Rectal smooth muscle tissue (tissue), 1 donor: ENCODE measurements at regions not wholly inside any gene's neighbourhood (a gene's known extent, or its start where the extent isn't known, plus 50 kb on each side); places are given as distances from the start of the nearest gene placed in this dataset.
A peak's percentile ranks its signal among the peaks of the same experiment; 100 is the strongest.

Source experiments
- H3K27ac ChIP-seq: one replicate; pipeline ENCODE4 v1.7.0; 2013; ENCODE audit warnings: low read depth, low read length, inconsistent platforms
- H3K27me3 ChIP-seq: one replicate; pipeline ENCODE4 v1.7.0; 2013; ENCODE audit warnings: low read length; ENCODE audit not compliant: control insufficient read depth, insufficient read depth
- H3K36me3 ChIP-seq: one replicate; pipeline ENCODE4 v1.7.0; 2013; ENCODE audit warnings: low read length; ENCODE audit not compliant: control insufficient read depth, insufficient read depth
- H3K4me1 ChIP-seq: one replicate; pipeline ENCODE4 v1.7.0; 2013; ENCODE audit warnings: low read length; ENCODE audit not compliant: control insufficient read depth, insufficient read depth
- H3K4me3 ChIP-seq: one replicate; pipeline ENCODE4 v1.7.0; 2013; ENCODE audit warnings: low read length
- H3K9ac ChIP-seq: one replicate; pipeline ENCODE4 v1.7.0; 2013; ENCODE audit warnings: low read length

GRCh38 chr7:15854841-15855524, 168.5 kb upstream of the MEOX2 start:
- H3K36me3 ChIP-seq: no peaks in the 10 kb centered on the region
- no peaks in the 10 kb centered on the region for H3K4me1 ChIP-seq
- H3K4me3 ChIP-seq: no peak overlapping the region
- H3K9ac ChIP-seq: no peak overlapping the region
- no peaks in the 10 kb centered on the region for H3K27me3 ChIP-seq
- H3K27ac ChIP-seq: no peak overlapping the region

GRCh38 chr7:15853832-15854470, 167.5 kb upstream of the MEOX2 start:
- Histone ChIP-seq H3K4me1 (no peaks in the 10 kb centered on the region), H3K27ac (no peak overlapping the region), H3K9ac (no peak overlapping the region), H3K4me3 (no peak overlapping the region), H3K36me3 (no peaks in the 10 kb centered on the region), H3K27me3 (no peaks in the 10 kb centered on the region)

GRCh38 chr7:15851201-15851600, 164.7 kb upstream of the MEOX2 start:
- Histone ChIP-seq H3K4me1 (no peaks in the 10 kb centered on the region), H3K36me3 (no peaks in the 10 kb centered on the region), H3K4me3 (no peak overlapping the region), H3K9ac (no peak overlapping the region), H3K27ac (no peak overlapping the region), H3K27me3 (no peaks in the 10 kb centered on the region)

- Histone ChIP-seq H3K4me1 (no peaks in the 10 kb centered on the region), H3K4me3 (no peak overlapping the region), H3K27me3 (no peaks in the 10 kb centered on the region), H3K9ac (no peak overlapping the region), H3K27ac (no peak overlapping the region), H3K36me3 (no peaks in the 10 kb centered on the region)
These were observed 162.4 kb upstream of the MEOX2 start for GRCh38 chr7:15848901-15849300.

- Histone ChIP-seq H3K27me3 (no peaks in the 10 kb centered on the region), H3K4me1 (no peaks in the 10 kb centered on the region), H3K36me3 (no peaks in the 10 kb centered on the region), H3K9ac (no peak overlapping the region), H3K4me3 (no peak overlapping the region), H3K27ac (no peak overlapping the region)
These were observed 161.9 kb upstream of the MEOX2 start for GRCh38 chr7:15848362-15848761.

GRCh38 chr7:15845868-15846267, 159.4 kb upstream of the MEOX2 start:
- H3K27me3 ChIP-seq: no peaks in the 10 kb centered on the region
- no peak overlapping the region for H3K4me3 ChIP-seq
- no peak overlapping the region for H3K27ac ChIP-seq
- no peak overlapping the region for H3K9ac ChIP-seq
- H3K36me3 ChIP-seq: no peaks in the 10 kb centered on the region
- H3K4me1 ChIP-seq: no peaks in the 10 kb centered on the region

GRCh38 chr7:15845461-15845860, 159.0 kb upstream of the MEOX2 start:
- no peaks in the 10 kb centered on the region for H3K27me3 ChIP-seq
- H3K27ac ChIP-seq: no peak overlapping the region
- no peak overlapping the region for H3K9ac ChIP-seq
- H3K4me1 ChIP-seq: no peaks in the 10 kb centered on the region
- H3K4me3 ChIP-seq: no peak overlapping the region
- no peaks in the 10 kb centered on the region for H3K36me3 ChIP-seq

GRCh38 chr7:15839416-15840100, 153.1 kb upstream of the MEOX2 start:
- peaks cover 5% of the 10 kb centered on the region for H3K4me1 ChIP-seq
- H3K9ac ChIP-seq: no peak overlapping the region
- H3K27me3 ChIP-seq: no peaks in the 10 kb centered on the region
- peak overlapping the region; percentile 42 for H3K4me3 ChIP-seq
- no peaks in the 10 kb centered on the region for H3K36me3 ChIP-seq
- peak overlapping the region; percentile 66 for H3K27ac ChIP-seq

GRCh38 chr7:15838265-15838664, 151.8 kb upstream of the MEOX2 start:
- H3K36me3 ChIP-seq: no peaks in the 10 kb centered on the region
- H3K4me1 ChIP-seq: peaks cover 5% of the 10 kb centered on the region
- H3K4me3 ChIP-seq: no peak overlapping the region
- H3K27ac ChIP-seq: no peak overlapping the region
- no peaks in the 10 kb centered on the region for H3K27me3 ChIP-seq
- no peak overlapping the region for H3K9ac ChIP-seq

- no peak overlapping the region for H3K27ac ChIP-seq
- H3K9ac ChIP-seq: no peak overlapping the region
- no peaks in the 10 kb centered on the region for H3K36me3 ChIP-seq
- H3K4me1 ChIP-seq: peaks cover 5% of the 10 kb centered on the region
- no peaks in the 10 kb centered on the region for H3K27me3 ChIP-seq
- H3K4me3 ChIP-seq: no peak overlapping the region
These were observed 150.9 kb upstream of the MEOX2 start for GRCh38 chr7:15837306-15837950.

GRCh38 chr7:15836651-15837050, 150.2 kb upstream of the MEOX2 start:
- Histone ChIP-seq H3K4me3 (no peak overlapping the region), H3K27ac (no peak overlapping the region)

GRCh38 chr7:15836041-15836440, 149.6 kb upstream of the MEOX2 start:
- Histone ChIP-seq H3K36me3 (no peaks in the 10 kb centered on the region), H3K27ac (no peak overlapping the region), H3K27me3 (no peaks in the 10 kb centered on the region), H3K4me3 (no peak overlapping the region), H3K9ac (no peak overlapping the region), H3K4me1 (peaks cover 5% of the 10 kb centered on the region)

More at GRCh38 chr7:15836651-15837050, 150.2 kb upstream of the MEOX2 start:
- peaks cover 5% of the 10 kb centered on the region for H3K4me1 ChIP-seq
- no peaks in the 10 kb centered on the region for H3K27me3 ChIP-seq
- H3K36me3 ChIP-seq: no peaks in the 10 kb centered on the region
- no peak overlapping the region for H3K9ac ChIP-seq
